ENCODE measurements at regions not wholly inside any gene's neighbourhood (a gene's known extent, or its start where the extent isn't known, plus 50 kb on each side); places are given as distances from the start of the nearest gene placed in this dataset.

GRCh38 chr2:222778400-222778799, 82.4 kb upstream of the ACSL3 start:
- TF ChIP-seq POLR2A (IDR thresholded peaks at IDR 0.05; ENCODE audit: low read length) (no peak), GATA1 (IDR thresholded peaks at IDR 0.05; ENCODE audit: low read depth, low read length) (no peak)
